ENCODE measurements at regions not wholly inside any gene's neighbourhood (a gene's known extent, or its start where the extent isn't known, plus 50 kb on each side); places are given as distances from the start of the nearest gene placed in this dataset.

GRCh38 chr10:14429043-14429700 is 98.4 kb upstream of the FRMD4A start:
- TF ChIP-seq CTCF (IDR thresholded peaks at IDR 0.05) (no peak), EZH2 (IDR thresholded peaks at IDR 0.05; ENCODE audit: borderline replicate concordance, insufficient read depth, low read depth, low read length, poor library complexity, severe bottlenecking) (no peak)

Data from B cell (primary cell).